Keratinocyte (primary cell): ENCODE measurements at regions not wholly inside any gene's neighbourhood (a gene's known extent, or its start where the extent isn't known, plus 50 kb on each side); places are given as distances from the start of the nearest gene placed in this dataset.

Experiments used
- DNase-seq: peaks from one replicate; pipeline ENCODE4 v3.0.0-alpha.2; 2011; ENCODE audit warnings: low read depth, missing footprints, low spot score
- FAIRE-seq: peaks from 2 replicates; lab custom pipeline; 2011; peaks lifted over from hg19 to GRCh38; lab: Jason Lieb, UNC
- H2AFZ ChIP-seq: 2 replicates; pipeline ENCODE4 v1.6.0; 2012; ENCODE audit warnings: low read length, control low read depth, inconsistent platforms; ENCODE audit not compliant: control insufficient read depth
- H3K27ac ChIP-seq: 2 replicates; pipeline ENCODE4 v1.5.1; 2011; ENCODE audit warnings: low read length; ENCODE audit not compliant: control insufficient read depth, insufficient read depth
- H3K27me3 ChIP-seq: 3 replicates; pipeline ENCODE4 v1.6.0; 2011; ENCODE audit warnings: low read length; ENCODE audit not compliant: control insufficient read depth, insufficient read depth; ENCODE audit errors: extremely low read depth
- H3K36me3 ChIP-seq, 2 experiments: 2 replicates in 1 of 2; 3 replicates in 1 of 2; pipeline ENCODE4 v1.5.1; 2011; ENCODE audit warnings: low read length in 2 of 2, mild to moderate bottlenecking in 1 of 2; ENCODE audit not compliant: control insufficient read depth in 2 of 2, insufficient read depth in 2 of 2; ENCODE audit errors: extremely low read depth in 1 of 2
- H3K4me1 ChIP-seq: 3 replicates; pipeline ENCODE4 v1.5.1; 2011; ENCODE audit warnings: low read length; ENCODE audit not compliant: control insufficient read depth, insufficient read depth; ENCODE audit errors: extremely low read depth
- H3K4me2 ChIP-seq: 3 replicates; pipeline ENCODE4 v1.6.0; 2011; ENCODE audit warnings: low read depth, low read length; ENCODE audit not compliant: control insufficient read depth, insufficient read depth; ENCODE audit errors: extremely low read depth
- H3K4me3 ChIP-seq, 3 experiments: fragments of 200-600 bp in 1 of 3; sonication (generic) in 1 of 3; 2 replicates in 2 of 3; 3 replicates in 1 of 3; pipeline ENCODE4 v1.5.1; 2011 to 2016; ENCODE audit warnings: low read length in 3 of 3, mild to moderate bottlenecking in 3 of 3, control low read depth in 2 of 3, inconsistent platforms in 1 of 3, low read depth in 1 of 3, mixed read lengths in 1 of 3, mixed run types in 1 of 3, moderate library complexity in 1 of 3; ENCODE audit not compliant: control insufficient read depth in 2 of 3, insufficient read depth in 2 of 3; ENCODE audit errors: extremely low read depth in 1 of 3
- H3K79me2 ChIP-seq: 2 replicates; pipeline ENCODE4 v1.6.0; 2012; ENCODE audit warnings: low read length; ENCODE audit not compliant: control insufficient read depth, insufficient read depth
- H3K9ac ChIP-seq: 3 replicates; pipeline ENCODE4 v1.6.0; 2011; ENCODE audit warnings: low read length; ENCODE audit not compliant: control insufficient read depth, insufficient read depth; ENCODE audit errors: extremely low read depth
- H3K9me1 ChIP-seq: 3 replicates; pipeline ENCODE4 v1.6.0; 2011; ENCODE audit warnings: low read length; ENCODE audit not compliant: control insufficient read depth, insufficient read depth; ENCODE audit errors: extremely low read depth
- H3K9me3 ChIP-seq: 2 replicates; pipeline ENCODE4 v1.5.1; 2012; ENCODE audit warnings: low read depth, low read length; ENCODE audit not compliant: control insufficient read depth
- H4K20me1 ChIP-seq: 3 replicates; pipeline ENCODE4 v1.6.0; 2011; ENCODE audit warnings: low read length; ENCODE audit not compliant: control insufficient read depth, insufficient read depth; ENCODE audit errors: extremely low read depth
- EZH2 ChIP-seq: IDR thresholded peaks from one replicate; pipeline ENCODE4 v1.6.1; 2012; ENCODE audit warnings: inconsistent platforms, mild to moderate bottlenecking, low read length, moderate library complexity
- dilution Hi-C: fragments of 300-500 bp; cut with MboI; formaldehyde crosslinking; loops from one replicate; pipeline ENCODE4 v1.7.0; 2020; ENCODE audit warnings: low sequenced_read_pairs; ENCODE audit not compliant: extremely low pct_ligation_motif_present
- TF ChIP-seq, protein P1 (sequence below), 3 experiments: IDR thresholded peaks in 1 of 3; conservative IDR thresholded peaks in 1 of 3; optimal IDR thresholded peaks in 1 of 3; 2 replicates in 2 of 3; 3 replicates in 1 of 3; pipeline versions ENCODE3 to v1.5.1; 2011; ENCODE audit warnings: low read length in 3 of 3, mild to moderate bottlenecking in 3 of 3, moderate library complexity in 2 of 3, control low read depth in 1 of 3, inconsistent platforms in 1 of 3; ENCODE audit not compliant: insufficient read depth in 2 of 3; ENCODE audit errors: extremely low read depth in 1 of 3

DNA sequence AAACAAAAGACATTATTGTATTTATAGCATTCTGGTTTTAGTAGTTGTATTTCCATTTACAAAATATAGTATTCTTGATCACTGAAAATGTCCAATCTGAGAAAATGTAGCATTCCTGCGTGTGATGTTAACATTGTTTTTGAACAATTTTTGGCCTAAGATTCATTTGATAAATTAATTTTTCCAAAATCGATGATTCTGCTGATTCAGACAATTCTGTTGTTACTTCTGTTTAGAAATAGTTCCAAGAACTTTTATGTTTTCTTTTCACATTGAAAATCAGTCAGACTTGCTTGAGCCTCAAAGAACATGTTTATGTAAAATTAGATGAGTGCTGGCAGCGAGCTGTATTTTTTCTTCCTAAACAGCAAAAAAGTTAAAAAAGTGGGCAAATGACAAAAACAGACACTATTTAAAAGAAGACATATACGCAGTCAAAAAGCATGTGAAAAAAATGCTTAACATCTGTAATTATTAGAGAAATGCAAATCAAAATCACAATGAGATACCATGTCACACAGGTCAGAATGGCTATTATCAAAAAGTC, 804.5 kb upstream of the MIR17HG start:
- TF ChIP-seq EZH2 = no peak
- TF ChIP-seq, protein P1, sequence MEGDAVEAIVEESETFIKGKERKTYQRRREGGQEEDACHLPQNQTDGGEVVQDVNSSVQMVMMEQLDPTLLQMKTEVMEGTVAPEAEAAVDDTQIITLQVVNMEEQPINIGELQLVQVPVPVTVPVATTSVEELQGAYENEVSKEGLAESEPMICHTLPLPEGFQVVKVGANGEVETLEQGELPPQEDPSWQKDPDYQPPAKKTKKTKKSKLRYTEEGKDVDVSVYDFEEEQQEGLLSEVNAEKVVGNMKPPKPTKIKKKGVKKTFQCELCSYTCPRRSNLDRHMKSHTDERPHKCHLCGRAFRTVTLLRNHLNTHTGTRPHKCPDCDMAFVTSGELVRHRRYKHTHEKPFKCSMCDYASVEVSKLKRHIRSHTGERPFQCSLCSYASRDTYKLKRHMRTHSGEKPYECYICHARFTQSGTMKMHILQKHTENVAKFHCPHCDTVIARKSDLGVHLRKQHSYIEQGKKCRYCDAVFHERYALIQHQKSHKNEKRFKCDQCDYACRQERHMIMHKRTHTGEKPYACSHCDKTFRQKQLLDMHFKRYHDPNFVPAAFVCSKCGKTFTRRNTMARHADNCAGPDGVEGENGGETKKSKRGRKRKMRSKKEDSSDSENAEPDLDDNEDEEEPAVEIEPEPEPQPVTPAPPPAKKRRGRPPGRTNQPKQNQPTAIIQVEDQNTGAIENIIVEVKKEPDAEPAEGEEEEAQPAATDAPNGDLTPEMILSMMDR (optimal IDR thresholded peaks at IDR 0.05 in 1 of 3, IDR thresholded peaks at IDR 0.05 in 1 of 3, conservative IDR thresholded peaks at IDR 0.05 in 1 of 3; ENCODE audit: extremely low read depth in 1 of 3, insufficient read depth in 2 of 3, low read length in 3 of 3) = no peak
- dilution Hi-C loops = no loop called here
- DNase-seq = no peak
- Histone ChIP-seq H3K9me3 (no peaks in the 10 kb centered on the region), H3K27ac (no peak overlapping the region), H4K20me1 (no peaks in the 10 kb centered on the region), H2AFZ (no peak overlapping the region), H3K9ac (no peak overlapping the region), H3K4me2 (no peak overlapping the region), H3K4me1 (no peaks in the 10 kb centered on the region), H3K9me1 (no peaks in the 10 kb centered on the region), H3K36me3 (no peaks in the 10 kb centered on the region), H3K27me3 (no peaks in the 10 kb centered on the region), H3K4me3 (no peak overlapping the region), H3K79me2 (no peaks in the 10 kb centered on the region)
- no peak for FAIRE-seq

DNA sequence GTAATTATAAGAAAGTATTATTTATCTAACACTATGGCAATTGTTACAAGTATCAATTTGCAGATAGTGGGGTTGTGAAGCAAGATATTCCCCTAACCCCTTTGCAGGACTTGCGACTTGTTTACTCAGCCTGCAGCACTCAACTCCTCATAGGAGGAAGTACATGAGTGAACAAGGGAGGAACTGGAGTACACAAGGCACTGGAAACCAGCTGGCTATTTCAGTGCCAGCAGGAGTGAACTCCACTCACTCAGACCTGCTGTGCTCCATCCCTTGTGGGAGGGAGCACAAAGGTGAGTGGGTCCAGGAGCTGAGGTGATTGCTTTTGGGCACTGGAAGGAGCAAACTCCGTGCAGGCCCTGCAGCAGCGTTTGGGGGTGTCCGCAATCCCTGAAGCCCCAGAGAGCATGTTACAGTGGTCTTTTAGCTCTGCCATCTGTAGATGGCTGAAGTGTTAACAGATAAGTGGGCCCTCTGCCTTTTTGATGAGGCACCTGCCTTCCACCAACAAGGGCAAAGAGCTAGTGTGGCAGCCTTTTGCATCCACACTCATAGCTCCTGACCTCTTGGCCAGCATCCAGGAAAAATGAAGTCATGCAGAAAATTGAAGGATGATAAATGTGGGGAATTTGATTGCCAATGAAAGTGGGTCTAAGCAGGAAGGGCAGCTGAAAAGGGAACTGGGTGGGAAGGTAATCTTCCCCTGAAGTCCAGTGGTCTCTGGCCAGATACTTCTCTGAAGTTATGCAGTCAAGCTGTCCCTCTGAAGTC, 802.2 kb upstream of the MIR17HG start:
- TF ChIP-seq, protein P1 (optimal IDR thresholded peaks at IDR 0.05 in 1 of 3, IDR thresholded peaks at IDR 0.05 in 1 of 3, conservative IDR thresholded peaks at IDR 0.05 in 1 of 3; ENCODE audit: extremely low read depth in 1 of 3, insufficient read depth in 2 of 3, low read length in 3 of 3) = no peak
- no peak for TF ChIP-seq EZH2
- FAIRE-seq = no peak
- Histone ChIP-seq H3K9me3 (no peaks in the 10 kb centered on the region), H3K4me3 (no peak overlapping the region), H3K36me3 (no peaks in the 10 kb centered on the region), H3K4me2 (no peak overlapping the region), H3K27me3 (no peaks in the 10 kb centered on the region), H3K4me1 (no peaks in the 10 kb centered on the region), H3K79me2 (no peaks in the 10 kb centered on the region), H3K9ac (no peak overlapping the region), H3K27ac (no peak overlapping the region), H4K20me1 (no peaks in the 10 kb centered on the region), H3K9me1 (no peaks in the 10 kb centered on the region), H2AFZ (no peak overlapping the region)
- no peak for DNase-seq
- dilution Hi-C loops = no loop called here
